ENCODE measurements at regions not wholly inside any gene's neighbourhood (a gene's known extent, or its start where the extent isn't known, plus 50 kb on each side); places are given as distances from the start of the nearest gene placed in this dataset.

- no peak for TF ChIP-seq CTCF (IDR thresholded peaks at IDR 0.05; ENCODE audit: insufficient read depth, low read length)
- peak; percentile 53 for DNase-seq (ENCODE audit: low read depth)
- H3K4me3 ChIP-seq (ENCODE audit: low read depth, low read length): no peak overlapping the region
Measured at GRCh38 chrX:138859421-138859820, 147.9 kb upstream of the FGF13 start.

- no peak for TF ChIP-seq CTCF (IDR thresholded peaks at IDR 0.05; ENCODE audit: insufficient read depth, low read length)
- H3K4me3 ChIP-seq (ENCODE audit: low read depth, low read length): no peak overlapping the region
- DNase-seq (ENCODE audit: low read depth): peak; percentile 32
Measured at GRCh38 chrX:138858951-138859350, 147.4 kb upstream of the FGF13 start.

GRCh38 chrX:138858438-138858837 is 146.9 kb upstream of the FGF13 start:
- no peak for TF ChIP-seq CTCF (IDR thresholded peaks at IDR 0.05; ENCODE audit: insufficient read depth, low read length)
- no peak overlapping the region for H3K4me3 ChIP-seq (ENCODE audit: low read depth, low read length)
- DNase-seq (ENCODE audit: low read depth): peak; percentile 83

- TF ChIP-seq CTCF (IDR thresholded peaks at IDR 0.05; ENCODE audit: insufficient read depth, low read length): no peak
- H3K4me3 ChIP-seq (ENCODE audit: low read depth, low read length): no peak overlapping the region
- peak; percentile 16 for DNase-seq (ENCODE audit: low read depth)
Measured at GRCh38 chrX:138856881-138857604, 145.5 kb upstream of the FGF13 start.

GRCh38 chrX:138853936-138854335 is 142.4 kb upstream of the FGF13 start:
- no peak for TF ChIP-seq CTCF (IDR thresholded peaks at IDR 0.05; ENCODE audit: insufficient read depth, low read length)
- H3K4me3 ChIP-seq (ENCODE audit: low read depth, low read length): no peak overlapping the region
- peak; percentile 56 for DNase-seq (ENCODE audit: low read depth)

GRCh38 chrX:138849521-138849920 is 138.0 kb upstream of the FGF13 start:
- no peak overlapping the region for H3K4me3 ChIP-seq (ENCODE audit: low read depth, low read length)
- no peak for TF ChIP-seq CTCF (IDR thresholded peaks at IDR 0.05; ENCODE audit: insufficient read depth, low read length)
- peak; percentile 25 for DNase-seq (ENCODE audit: low read depth)

- peak; percentile 31 for TF ChIP-seq CTCF (IDR thresholded peaks at IDR 0.05; ENCODE audit: insufficient read depth, low read length)
- no peak overlapping the region for H3K4me3 ChIP-seq (ENCODE audit: low read depth, low read length)
- peak; percentile 66 for DNase-seq (ENCODE audit: low read depth)
Measured at GRCh38 chrX:138847930-138848329, 136.4 kb upstream of the FGF13 start.

Data from fibroblast of the aortic adventitia (primary cell).